GM23338 (cell line): ENCODE measurements at regions not wholly inside any gene's neighbourhood (a gene's known extent, or its start where the extent isn't known, plus 50 kb on each side); places are given as distances from the start of the nearest gene placed in this dataset.

ENCODE experiments used
- ATAC-seq: fragments of 200-7000 bp; cut with Tn5 transposase; 3 replicates; pipeline ENCODE4 v1.9.1; 2020
- DNase-seq: peaks from one replicate; pipeline ENCODE4 v3.0.0-alpha.2; 2015; ENCODE audit warnings: low spot score
- H2AFZ ChIP-seq: fragments of 200-600 bp; sonication (generic); 2 replicates; pipeline ENCODE4 v1.8.0; 2016; ENCODE audit warnings: antibody characterized with exemption, mild to moderate bottlenecking, moderate library complexity
- H3F3A ChIP-seq: fragments of 200-600 bp; sonication (generic); replicated peaks from 2 replicates; pipeline ENCODE4 v1.8.0; 2017; ENCODE audit warnings: antibody characterized with exemption, mixed run types, low read depth
- H3K27ac ChIP-seq: fragments of 200-600 bp; sonication (generic); 2 replicates; pipeline ENCODE4 v1.6.1; 2016; ENCODE audit warnings: low read depth
- H3K27me3 ChIP-seq: fragments of 200-600 bp; sonication (generic); 2 replicates; pipeline ENCODE4 v1.8.0; 2016; ENCODE audit warnings: mild to moderate bottlenecking, mixed run types, moderate library complexity; ENCODE audit not compliant: insufficient read depth
- H3K36me3 ChIP-seq: fragments of 200-600 bp; sonication (generic); 2 replicates; pipeline ENCODE4 v1.8.0; 2016; ENCODE audit warnings: mild to moderate bottlenecking; ENCODE audit not compliant: insufficient read depth
- H3K4me1 ChIP-seq: fragments of 200-600 bp; sonication (generic); 2 replicates; pipeline ENCODE4 v1.8.0; 2016; ENCODE audit warnings: mild to moderate bottlenecking, moderate library complexity; ENCODE audit not compliant: insufficient read depth
- H3K4me2 ChIP-seq: fragments of 200-600 bp; sonication (generic); 2 replicates; pipeline ENCODE4 v1.7.1; 2017; ENCODE audit warnings: mixed run types
- H3K4me3 ChIP-seq: fragments of 200-600 bp; sonication (generic); 2 replicates; pipeline ENCODE4 v1.6.1; 2016; ENCODE audit warnings: mixed run types
- H3K79me2 ChIP-seq: fragments of 200-600 bp; sonication (generic); replicated peaks from 2 replicates; pipeline ENCODE4 v1.8.0; 2017; ENCODE audit warnings: mild to moderate bottlenecking; ENCODE audit not compliant: insufficient read depth
- H3K9me2 ChIP-seq: fragments of 200-600 bp; sonication (generic); 2 replicates; pipeline ENCODE4 v1.8.0; 2017; ENCODE audit not compliant: insufficient read depth
- H4K20me1 ChIP-seq: fragments of 200-600 bp; sonication (generic); replicated peaks from 2 replicates; pipeline ENCODE4 v1.8.0; 2017; ENCODE audit warnings: mild to moderate bottlenecking; ENCODE audit not compliant: insufficient read depth
- H3K27ac Mint-ChIP-seq: 2 replicates; pipeline ENCODE4 v1.8.0; 2020; ENCODE audit warnings: inconsistent platforms, mild to moderate bottlenecking, moderate library complexity, mixed read lengths
- H3K27me3 Mint-ChIP-seq: 3 replicates; pipeline ENCODE4 v1.8.0; 2022; ENCODE audit warnings: low read depth, mild to moderate bottlenecking, moderate library complexity, mixed read lengths, inconsistent platforms; ENCODE audit not compliant: insufficient read depth, poor library complexity
- H3K36me3 Mint-ChIP-seq: 3 replicates; pipeline ENCODE4 v1.8.0; 2021; ENCODE audit warnings: low read depth, mild to moderate bottlenecking, inconsistent platforms, moderate library complexity, mixed read lengths
- H3K4me1 Mint-ChIP-seq: 3 replicates; pipeline ENCODE4 v1.8.0; 2020; ENCODE audit warnings: mild to moderate bottlenecking, inconsistent platforms, mixed read lengths
- H3K4me3 Mint-ChIP-seq: 3 replicates; pipeline ENCODE4 v1.8.0; 2021; ENCODE audit warnings: moderate library complexity, mild to moderate bottlenecking, inconsistent platforms, mixed read lengths
- H3K9me3 Mint-ChIP-seq: 3 replicates; pipeline ENCODE4 v1.8.0; 2020; ENCODE audit warnings: moderate library complexity, mild to moderate bottlenecking, inconsistent platforms, mixed read lengths
- CREB1 ChIP-seq: fragments of 250-450 bp; sonication (Bioruptor Pico); IDR thresholded peaks from 2 replicates; pipeline ENCODE4 v1.5.0; 2020; ENCODE audit warnings: low read depth, mild to moderate bottlenecking, moderate library complexity
- ETS1 ChIP-seq: IDR thresholded peaks from 2 replicates; pipeline ENCODE4 v1.6.1; 2016; ENCODE audit warnings: antibody characterized with exemption
- EZH2 ChIP-seq: fragments of 200-600 bp; sonication (generic); IDR thresholded peaks from one replicate; pipeline ENCODE4 v1.8.0; 2017; ENCODE audit warnings: antibody characterized with exemption, mild to moderate bottlenecking, low read depth; ENCODE audit not compliant: unreplicated experiment
- EZH2phosphoT487 ChIP-seq: fragments of 200-600 bp; sonication (generic); IDR thresholded peaks from one replicate; pipeline ENCODE4 v1.8.1; 2018; ENCODE audit warnings: antibody characterized with exemption; ENCODE audit not compliant: unreplicated experiment
- JUNB ChIP-seq: IDR thresholded peaks from one replicate; pipeline ENCODE4 v1.6.1; 2016; ENCODE audit warnings: antibody characterized with exemption; ENCODE audit not compliant: unreplicated experiment
- NANOG ChIP-seq: IDR thresholded peaks from 2 replicates; pipeline ENCODE4 v1.6.1; 2016; ENCODE audit warnings: antibody characterized with exemption, borderline replicate concordance
- REST ChIP-seq: IDR thresholded peaks from one replicate; pipeline ENCODE4 v1.6.1; 2018; ENCODE audit warnings: antibody characterized with exemption; ENCODE audit not compliant: unreplicated experiment
- STAT1 ChIP-seq: IDR thresholded peaks from one replicate; pipeline ENCODE4 v1.6.1; 2016; ENCODE audit warnings: antibody characterized with exemption; ENCODE audit not compliant: unreplicated experiment
- ZNF114 ChIP-seq: fragments of 250-450 bp; sonication (Bioruptor Pico); IDR thresholded peaks from 2 replicates; pipeline ENCODE4 v1.5.0; 2020; ENCODE audit warnings: mild to moderate bottlenecking, moderate library complexity
- ZNF331 ChIP-seq: fragments of 250-450 bp; sonication (Bioruptor Pico); IDR thresholded peaks from 2 replicates; pipeline ENCODE4 v1.5.0; 2020; ENCODE audit warnings: low read depth, mild to moderate bottlenecking, moderate library complexity
- ZNF462 ChIP-seq: fragments of 250-450 bp; sonication (Bioruptor Pico); IDR thresholded peaks from 2 replicates; pipeline ENCODE4 v1.5.0; 2020; ENCODE audit warnings: mild to moderate bottlenecking, moderate library complexity

- Mint-ChIP-seq H3K9me3 (peaks cover 6% of the 10 kb centered on the region; the same call in 1 of the 3 replicates), H3K27me3 (peaks cover 4% of the 10 kb centered on the region), H3K36me3 (peaks cover 13% of the 10 kb centered on the region; the same call in 2 of the 3 replicates), H3K4me3 (no peak overlapping the region), H3K27ac (no peak overlapping the region), H3K4me1 (peaks cover 10% of the 10 kb centered on the region)
- TF ChIP-seq ZNF331 (CRISPR knock-in tag) (no peak), CREB1 (CRISPR knock-in tag) (no peak), REST (no peak), NANOG (no peak), EZH2 (no peak), STAT1 (no peak), ZNF462 (CRISPR knock-in tag) (no peak), ETS1 (no peak), ZNF114 (CRISPR knock-in tag) (no peak), EZH2phosphoT487 (no peak), JUNB (no peak)
- H4K20me1 ChIP-seq = no peaks in the 10 kb centered on the region
- H3K4me3 ChIP-seq = no peak overlapping the region
- no peak overlapping the region for H3K27ac ChIP-seq
- no peaks in the 10 kb centered on the region for H3K27me3 ChIP-seq
- H3K9me2 ChIP-seq = no peaks in the 10 kb centered on the region
- no peak overlapping the region for H2AFZ ChIP-seq
- no peak for DNase-seq
- H3K79me2 ChIP-seq = no peaks in the 10 kb centered on the region
- no peaks in the 10 kb centered on the region for H3F3A ChIP-seq
- peaks cover 22% of the 10 kb centered on the region for H3K4me1 ChIP-seq
- H3K36me3 ChIP-seq = no peaks in the 10 kb centered on the region
- H3K4me2 ChIP-seq = no peak overlapping the region
- no peak for ATAC-seq
Observed at GRCh38 chr3:78313332-78313731, 1273.4 kb downstream of the ROBO2 start.
